Non-pigmented ciliary epithelial cell (primary cell): ENCODE measurements at regions not wholly inside any gene's neighbourhood (a gene's known extent, or its start where the extent isn't known, plus 50 kb on each side); places are given as distances from the start of the nearest gene placed in this dataset.

Experiments
- DNase-seq: peaks from one replicate; pipeline ENCODE4 v3.0.0-alpha.2; 2010; ENCODE audit warnings: low read depth

- DNase-seq = no peak
These were observed 108.7 kb upstream of the RGMB start for GRCh38 chr5:98664736-98665135.

GRCh38 chr5:98679963-98680362, 93.5 kb upstream of the RGMB start:
- peak; percentile 57 for DNase-seq

GRCh38 chr5:98690002-98690401, 83.5 kb upstream of the RGMB start:
- no peak for DNase-seq

- DNase-seq = no peak
These were observed 78.6 kb upstream of the RGMB start for GRCh38 chr5:98694902-98695301.

GRCh38 chr5:98698359-98698758, 75.1 kb upstream of the RGMB start:
- no peak for DNase-seq

GRCh38 chr5:98700730-98701129, 72.7 kb upstream of the RGMB start:
- no peak for DNase-seq

- DNase-seq = no peak
These were observed 67.6 kb upstream of the RGMB start for GRCh38 chr5:98705841-98706240.

GRCh38 chr5:98709681-98710080, 63.8 kb upstream of the RGMB start:
- no peak for DNase-seq

GRCh38 chr5:98713027-98713426, 60.4 kb upstream of the RGMB start:
- peak; percentile 41 for DNase-seq

GRCh38 chr5:98713856-98714255, 59.6 kb upstream of the RGMB start:
- no peak for DNase-seq

GRCh38 chr5:98714710-98715288, 58.7 kb upstream of the RGMB start:
- DNase-seq = no peak

- no peak for DNase-seq
These were observed 52.1 kb upstream of the RGMB start for GRCh38 chr5:98721231-98721928.

- no peak for DNase-seq
These were observed 51.3 kb upstream of the RGMB start for GRCh38 chr5:98722188-98722587.

- DNase-seq = no peak
These were observed 50.4 kb upstream of the RGMB start for GRCh38 chr5:98723061-98723460.
